GM18507 (cell line): ENCODE measurements at regions not wholly inside any gene's neighbourhood (a gene's known extent, or its start where the extent isn't known, plus 50 kb on each side); places are given as distances from the start of the nearest gene placed in this dataset.
"Not testable (repeated sequence)": the region's sequence is repeated elsewhere in the genome, so short reads cannot be mapped to it uniquely, and the experiment has no call there.

Source experiments
- DNase-seq: peaks from one replicate; pipeline ENCODE4 v3.0.0; 2011; ENCODE audit warnings: low read depth; ENCODE audit not compliant: insufficient read length; ENCODE audit errors: extremely low spot score
- FAIRE-seq: peaks from 2 replicates; lab custom pipeline; 2011; peaks lifted over from hg19 to GRCh38; lab: Jason Lieb, UNC

DNA sequence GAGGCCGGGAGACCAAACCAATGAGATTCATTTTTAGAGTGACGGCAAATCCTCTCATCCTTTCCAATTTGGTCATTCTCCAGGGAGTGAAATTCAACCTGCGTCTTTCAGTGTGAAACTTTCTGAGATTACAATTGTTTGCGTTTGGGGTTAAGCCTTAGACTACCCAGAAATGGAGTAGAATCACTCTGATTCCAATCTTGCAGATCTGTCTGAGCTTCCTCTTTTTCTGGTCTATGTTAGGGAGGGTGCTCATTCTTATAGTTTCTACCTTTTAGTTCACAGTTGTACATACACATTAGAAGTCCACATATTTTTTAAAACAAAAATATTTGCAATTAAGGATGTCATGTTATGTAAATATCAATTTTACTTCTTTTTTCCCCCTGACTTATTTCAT is 183.0 kb upstream of the PHACTR1 start:
- no peak for FAIRE-seq

DNA sequence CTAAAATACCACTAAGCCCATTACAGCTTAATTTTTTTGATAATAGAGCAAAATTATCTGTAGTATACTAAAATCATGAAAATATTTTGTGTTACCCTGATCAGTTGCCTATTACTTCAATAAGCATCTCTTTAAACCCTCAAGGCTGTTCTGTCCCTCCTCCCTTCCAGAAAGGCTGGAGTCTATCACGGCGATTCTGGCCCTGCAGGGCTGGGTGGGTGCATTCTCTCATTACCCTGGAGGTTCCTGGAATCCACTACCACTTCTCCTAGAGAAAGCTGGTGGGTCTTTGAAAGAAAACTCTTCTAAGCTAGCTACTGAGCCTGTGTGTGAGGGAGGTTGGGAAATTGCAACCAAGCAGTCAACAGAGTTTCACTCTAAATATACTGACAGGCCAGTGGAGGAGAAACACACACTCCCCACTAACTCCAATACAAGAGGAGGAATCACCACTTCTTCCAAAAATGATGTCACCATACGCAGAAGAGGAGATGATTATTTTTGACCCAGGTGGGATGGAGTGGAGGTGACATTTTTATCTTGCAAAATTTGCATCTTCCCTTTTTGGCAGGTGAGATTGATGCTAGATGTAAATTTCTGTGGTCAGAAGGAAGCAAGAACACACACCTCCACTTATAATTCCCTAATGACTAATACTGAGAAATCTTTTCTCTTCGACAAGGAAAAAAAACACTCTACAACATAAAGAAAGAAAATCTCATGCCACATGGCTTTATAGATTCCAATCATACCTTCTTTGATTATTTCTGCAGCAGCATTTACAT is 182.3 kb upstream of the PHACTR1 start:
- FAIRE-seq = no peak
- no peak for DNase-seq

More for the DNA sequence above, 183.0 kb upstream of the PHACTR1 start:
- no peak for DNase-seq

DNA sequence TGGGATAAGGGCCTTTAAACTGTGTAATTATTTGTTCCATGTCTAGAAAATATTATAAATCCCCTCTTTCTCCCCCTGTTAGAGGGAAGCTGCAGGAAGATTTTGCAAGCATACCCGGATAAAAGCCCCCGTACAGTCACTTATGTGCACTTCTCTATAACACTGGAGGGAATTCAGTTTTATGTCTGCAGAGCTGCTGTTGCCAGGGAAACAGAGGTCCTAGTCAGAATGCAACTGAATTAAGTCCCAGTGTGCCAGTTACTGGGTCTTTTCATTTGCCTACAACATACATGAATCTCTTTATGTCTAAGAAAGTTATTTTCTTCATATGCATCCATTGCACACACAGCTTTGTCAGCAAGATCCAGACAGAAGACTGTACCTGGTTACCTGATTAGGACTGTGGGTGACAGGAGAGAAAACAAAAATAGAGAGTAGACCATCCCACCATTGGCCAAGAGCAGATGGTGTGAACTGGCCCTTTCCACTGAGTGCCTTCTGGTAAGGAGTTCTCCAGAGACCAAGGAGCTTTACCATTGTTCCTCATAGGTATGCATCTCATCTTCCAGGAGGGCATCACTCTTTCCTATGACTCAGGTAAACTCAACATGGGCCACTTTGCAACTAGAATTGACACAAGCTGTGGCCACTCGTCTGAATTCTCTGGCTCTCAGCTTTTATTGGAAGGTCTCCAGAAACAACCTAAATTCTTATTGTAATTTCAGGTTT is 180.8 kb upstream of the PHACTR1 start:
- FAIRE-seq = no peak
- no peak for DNase-seq

DNA sequence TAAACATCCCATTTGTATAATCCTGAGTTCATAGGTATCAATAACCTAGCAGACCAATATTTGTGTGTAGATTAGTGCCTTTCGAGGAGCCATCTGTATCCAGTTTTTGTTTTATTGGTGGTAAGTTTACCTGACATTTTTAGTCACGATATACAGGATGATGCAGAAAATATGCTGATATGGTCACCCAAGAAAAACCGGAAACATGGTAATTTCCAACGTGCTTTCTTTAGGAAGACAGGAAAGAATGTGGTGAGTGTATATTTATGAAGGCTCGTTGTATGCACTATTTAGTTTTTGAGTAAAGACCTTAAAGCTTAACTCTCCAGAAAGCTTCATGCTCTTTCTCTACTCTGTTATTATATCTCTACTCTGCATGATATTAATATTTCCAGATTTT is 180.2 kb upstream of the PHACTR1 start:
- FAIRE-seq (no peak), DNase-seq (no peak)

DNA sequence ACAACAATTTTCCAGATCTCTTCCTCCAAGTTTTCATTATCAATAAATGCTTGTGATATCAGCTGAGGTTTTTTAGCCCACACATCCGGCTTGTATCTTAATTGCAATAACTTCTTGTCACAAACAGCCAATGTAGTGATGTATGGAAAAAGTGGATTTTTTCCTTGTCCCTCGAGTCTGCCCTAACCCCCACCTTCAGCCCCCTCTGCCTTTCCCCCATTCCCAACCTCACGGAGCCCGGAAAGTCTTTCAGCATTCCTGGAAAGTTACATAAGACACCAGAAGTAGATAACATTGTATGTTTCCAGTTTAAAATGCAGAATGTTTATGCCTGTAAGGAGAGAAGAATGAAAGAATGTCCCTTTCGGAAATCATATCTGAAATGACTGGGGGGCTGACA is 179.2 kb upstream of the PHACTR1 start:
- DNase-seq (no peak), FAIRE-seq (no peak)

DNA sequence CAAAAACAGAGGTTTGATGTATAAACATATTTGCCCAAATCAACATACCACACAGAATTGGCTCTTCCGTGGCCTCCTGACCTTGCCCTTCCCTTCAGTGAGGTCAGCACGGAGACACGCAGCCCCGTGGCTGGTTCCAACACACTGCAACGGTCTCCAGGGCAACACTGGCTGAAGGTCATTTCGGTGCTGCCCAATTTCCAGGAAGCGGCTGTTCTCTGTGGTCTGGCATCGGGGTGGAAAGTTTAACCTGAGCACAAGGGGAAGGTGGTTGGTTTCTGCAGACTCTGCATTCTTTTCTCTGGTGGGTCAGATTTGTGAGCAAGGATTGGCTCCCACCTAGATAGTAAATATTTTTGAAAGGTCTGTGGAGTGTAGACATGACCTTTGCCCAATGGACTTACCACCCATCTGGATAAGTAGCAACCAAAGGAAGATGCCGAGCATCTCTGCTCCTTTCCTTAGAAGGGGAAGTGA is 177.6 kb upstream of the PHACTR1 start:
- no peak for FAIRE-seq
- no peak for DNase-seq

DNA sequence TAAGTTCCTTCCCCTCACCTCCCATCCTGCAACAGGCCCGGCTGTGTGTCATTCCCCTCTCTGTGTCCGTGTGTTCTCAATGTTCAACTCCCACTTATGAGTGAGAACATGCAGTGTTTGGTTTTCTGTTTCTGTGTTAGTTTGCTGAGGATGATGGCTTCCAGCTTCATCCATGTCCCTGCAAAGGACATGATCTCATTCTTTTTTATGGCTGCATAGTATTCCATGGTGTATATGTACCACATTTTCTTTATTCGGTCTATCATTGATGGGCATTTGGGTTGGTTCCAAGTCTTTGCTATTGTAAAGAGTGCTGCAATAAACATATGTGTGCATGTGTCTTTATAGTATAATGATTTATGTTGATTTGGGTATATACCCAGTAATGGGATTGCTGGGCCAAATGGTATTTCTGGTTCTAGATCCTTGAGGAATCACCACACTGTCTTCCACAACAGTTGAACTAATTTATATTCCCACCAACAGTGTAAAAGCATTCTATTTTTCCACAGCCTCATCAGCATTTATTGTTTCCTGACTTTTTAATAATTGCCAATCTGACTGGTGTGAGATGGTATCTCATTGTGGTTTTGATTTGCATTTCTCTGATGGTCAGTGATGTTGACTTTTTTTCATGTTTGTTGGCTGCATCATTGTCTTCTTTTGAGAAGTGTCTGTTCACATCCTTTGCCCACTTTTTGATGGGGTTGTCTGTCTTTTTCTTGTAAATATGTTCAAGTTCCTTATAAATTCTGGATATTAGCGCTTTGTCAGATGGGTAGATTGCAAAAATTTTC is 174.1 kb upstream of the PHACTR1 start:
- DNase-seq, FAIRE-seq: not testable (repeated sequence)

DNA sequence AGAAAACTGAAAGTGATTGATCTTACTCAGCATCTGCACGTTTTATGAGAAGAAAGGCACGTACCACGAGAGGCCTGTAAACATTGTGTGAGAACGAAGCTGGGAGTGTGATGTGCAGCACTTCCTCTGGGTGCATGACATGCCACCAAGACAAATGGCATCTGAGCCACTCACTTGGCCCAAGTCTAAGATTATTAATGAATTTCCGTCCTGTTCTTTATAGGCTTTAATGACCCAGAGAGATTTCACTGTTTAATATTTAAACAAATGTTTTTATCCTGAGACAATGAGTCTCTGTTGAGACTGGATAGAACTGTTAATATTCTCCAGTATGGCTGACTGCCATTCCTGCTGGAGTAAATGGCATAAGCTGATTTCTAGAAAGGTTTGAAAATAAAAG is 172.6 kb upstream of the PHACTR1 start:
- FAIRE-seq = no peak
- DNase-seq = no peak

DNA sequence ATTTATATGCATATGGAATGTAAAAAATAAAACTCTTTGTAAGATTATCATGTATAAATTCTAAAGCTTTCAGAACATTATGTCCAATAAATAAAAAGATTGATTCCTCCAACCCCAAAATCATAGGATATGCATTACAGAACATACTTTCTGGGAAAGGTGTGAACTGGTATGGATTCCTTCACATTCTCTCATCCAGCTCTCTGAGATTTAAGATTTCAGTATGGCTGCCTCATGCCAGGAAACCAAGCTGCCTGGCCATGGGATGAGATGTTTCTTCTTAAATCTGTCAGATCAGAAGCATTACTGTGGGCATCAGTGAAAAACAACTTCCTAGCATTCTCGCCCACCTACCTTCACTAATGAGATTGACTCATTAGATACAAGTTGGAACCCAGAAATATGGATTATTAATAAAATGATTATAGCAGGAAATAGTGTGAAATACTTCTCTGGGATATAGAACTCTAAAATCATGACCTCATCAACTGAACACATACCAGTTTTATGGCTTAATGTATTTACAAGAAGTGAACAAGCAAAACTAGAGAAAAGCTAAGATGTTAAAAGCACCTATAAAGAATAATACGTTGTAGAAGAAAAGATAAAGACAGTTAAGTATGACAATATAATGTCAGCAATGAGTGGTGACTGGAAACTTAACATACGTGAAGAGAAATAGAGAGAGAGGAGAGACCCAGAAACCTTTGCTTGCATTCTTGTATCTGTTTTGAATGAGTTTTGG is 171.6 kb upstream of the PHACTR1 start:
- no peak for FAIRE-seq
- DNase-seq = no peak

DNA sequence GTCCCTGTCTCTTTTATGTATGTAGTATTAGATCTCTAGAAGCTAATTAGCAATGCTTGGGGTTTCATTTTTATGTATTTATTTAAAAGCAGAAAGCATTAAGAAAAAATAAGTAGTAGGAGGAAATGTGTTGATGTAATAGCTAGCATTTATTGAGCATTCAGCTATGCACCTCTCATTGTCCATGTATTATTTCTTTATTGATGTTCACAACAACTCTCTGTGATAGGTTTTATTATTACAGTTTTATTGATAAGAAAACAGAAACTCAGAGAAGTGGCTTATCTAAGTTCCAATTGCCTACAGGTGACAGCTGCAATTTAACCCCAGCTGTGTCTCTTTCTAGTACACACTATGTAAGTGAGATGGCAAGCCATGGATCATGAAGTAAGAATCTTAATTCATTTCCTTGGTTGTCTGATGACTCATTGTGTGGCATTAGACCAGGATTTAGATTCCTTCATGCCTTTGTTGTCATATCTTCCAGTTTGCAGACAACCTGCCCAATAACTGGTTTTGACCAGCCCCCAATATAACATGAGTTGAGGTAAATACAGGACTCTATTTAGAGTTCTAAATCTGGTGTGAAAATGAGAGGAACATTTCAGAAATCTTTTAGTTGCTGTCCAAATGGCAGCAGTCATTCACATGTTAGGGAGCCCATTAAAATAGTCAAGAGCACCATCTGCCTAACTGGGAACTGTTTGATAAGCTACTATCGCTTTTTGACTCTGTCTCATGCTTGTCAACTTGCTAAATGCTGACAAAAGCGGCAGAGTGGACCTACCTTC is 170.8 kb upstream of the PHACTR1 start:
- no peak for DNase-seq
- FAIRE-seq = no peak

DNA sequence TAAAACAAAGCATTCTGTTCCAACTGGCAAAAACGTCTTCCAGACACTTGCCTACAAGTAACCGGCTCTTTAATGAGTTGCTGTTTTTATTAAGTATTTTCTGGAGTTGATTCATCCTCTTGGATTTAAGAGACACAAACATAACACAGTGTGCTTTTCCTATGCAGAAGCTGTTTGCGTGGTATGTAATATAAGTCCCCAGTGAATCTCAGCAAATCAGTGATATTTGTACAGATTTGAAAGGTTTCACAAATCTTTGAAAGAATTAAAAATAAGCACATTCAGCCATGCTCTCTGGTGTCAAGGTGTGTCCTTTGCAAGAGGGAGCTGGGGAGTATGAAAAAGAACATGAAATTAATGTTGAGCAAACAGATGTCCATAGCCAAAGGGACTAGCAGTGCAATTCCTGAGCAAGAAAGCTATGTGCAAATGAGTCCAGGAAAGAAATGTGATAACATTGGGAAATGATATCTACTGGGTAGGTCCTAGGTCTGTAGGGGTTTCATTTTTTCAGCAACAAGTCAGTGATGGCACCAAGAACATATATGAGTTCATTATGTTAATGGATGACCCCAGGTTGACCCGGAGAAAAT is 170.1 kb upstream of the PHACTR1 start:
- FAIRE-seq = no peak
- DNase-seq = no peak

DNA sequence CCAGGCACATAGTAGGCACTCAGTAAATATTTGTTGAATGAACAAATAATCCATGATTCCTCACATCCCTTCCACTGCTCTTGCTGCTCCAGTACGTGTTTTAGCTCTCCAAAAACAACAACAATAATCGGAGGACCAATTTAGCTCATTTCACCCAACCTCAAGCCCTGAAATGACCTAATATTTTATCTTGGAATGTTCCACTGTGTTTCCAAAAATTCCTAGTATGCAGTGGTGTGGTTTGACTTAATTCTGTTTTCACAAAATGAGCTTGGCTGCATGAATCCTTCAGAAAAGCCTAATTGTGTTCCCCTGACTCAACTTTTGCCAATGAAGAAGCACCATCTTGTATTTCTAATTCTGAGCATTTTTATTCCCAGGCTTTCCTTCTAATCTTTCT is 168.0 kb upstream of the PHACTR1 start:
- DNase-seq (no peak), FAIRE-seq (no peak)

DNA sequence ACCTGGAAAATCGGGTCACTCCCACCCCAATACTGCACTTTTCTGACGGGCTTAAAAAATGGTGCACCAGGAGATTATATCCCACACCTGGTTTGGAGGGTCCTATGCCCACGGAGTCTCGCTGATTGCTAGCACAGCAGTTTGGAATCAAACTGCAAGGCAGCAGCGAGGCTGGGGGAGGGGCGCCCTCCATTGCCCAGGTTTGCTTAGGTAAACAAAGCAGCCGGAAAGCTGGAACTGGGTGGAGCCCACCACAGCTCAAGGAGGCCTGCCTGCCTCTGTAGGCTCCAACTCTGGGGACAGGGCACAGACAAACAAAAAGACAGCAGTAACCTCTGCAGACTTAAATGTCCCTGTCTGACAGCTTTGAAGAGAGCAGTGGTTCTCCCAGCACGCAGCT is 167.1 kb upstream of the PHACTR1 start:
- not testable (repeated sequence) for FAIRE-seq, DNase-seq

DNA sequence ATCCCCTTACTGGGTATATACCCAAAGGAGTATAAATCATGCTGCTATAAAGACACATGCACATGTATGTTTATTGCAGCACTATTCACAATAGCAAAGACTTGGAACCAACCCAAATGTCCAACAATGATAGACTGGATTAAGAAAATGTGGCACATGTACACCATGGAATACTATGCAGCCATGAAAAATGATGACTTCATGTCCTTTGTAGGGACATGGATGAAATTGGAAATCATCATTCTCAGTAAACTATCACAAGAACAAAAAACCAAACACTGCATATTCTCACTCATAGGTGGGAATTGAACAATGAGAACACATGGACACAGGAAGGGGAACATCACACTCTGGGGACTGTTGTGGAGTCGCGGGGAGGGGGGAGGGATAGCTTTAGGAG is 161.7 kb upstream of the PHACTR1 start:
- not testable (repeated sequence) for FAIRE-seq, DNase-seq

DNA sequence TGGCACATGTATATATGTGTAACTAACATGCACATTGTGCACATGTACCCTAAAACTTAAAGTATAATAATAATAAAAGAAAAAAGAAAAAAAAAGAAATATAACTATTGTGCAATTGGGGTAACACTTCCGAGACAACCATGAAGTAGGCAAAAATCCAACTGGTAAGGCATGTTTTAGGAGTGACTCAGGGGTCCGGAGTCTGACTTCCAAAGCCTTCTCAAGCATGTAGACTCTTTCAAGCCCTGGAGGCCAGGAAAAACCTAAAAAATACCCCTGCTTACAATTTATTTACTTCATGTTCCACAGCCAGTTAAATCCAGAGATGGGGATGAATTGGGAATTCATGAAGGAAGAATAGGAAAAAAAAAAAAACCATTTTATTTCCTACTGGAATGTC is 161.3 kb upstream of the PHACTR1 start:
- FAIRE-seq (no peak), DNase-seq (no peak)

DNA sequence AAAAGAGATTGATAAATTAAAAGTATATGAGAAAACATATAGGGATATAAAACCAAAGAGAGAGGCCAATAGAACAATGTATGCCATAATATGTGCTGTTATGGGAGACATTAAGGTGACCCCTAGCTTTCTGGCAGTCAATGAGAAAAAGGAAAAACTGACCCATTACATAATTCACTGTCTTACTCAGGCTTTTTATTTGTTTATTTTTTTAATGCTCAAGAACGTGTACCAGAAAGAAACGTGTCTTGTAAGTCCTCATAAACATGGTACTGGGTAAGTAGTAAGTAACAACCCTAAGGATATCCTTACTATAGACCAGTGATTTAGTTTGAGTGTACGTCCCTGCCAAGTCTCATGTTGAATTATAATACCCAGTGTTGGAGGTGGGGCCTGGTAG is 160.8 kb upstream of the PHACTR1 start:
- FAIRE-seq (no peak), DNase-seq (no peak)

DNA sequence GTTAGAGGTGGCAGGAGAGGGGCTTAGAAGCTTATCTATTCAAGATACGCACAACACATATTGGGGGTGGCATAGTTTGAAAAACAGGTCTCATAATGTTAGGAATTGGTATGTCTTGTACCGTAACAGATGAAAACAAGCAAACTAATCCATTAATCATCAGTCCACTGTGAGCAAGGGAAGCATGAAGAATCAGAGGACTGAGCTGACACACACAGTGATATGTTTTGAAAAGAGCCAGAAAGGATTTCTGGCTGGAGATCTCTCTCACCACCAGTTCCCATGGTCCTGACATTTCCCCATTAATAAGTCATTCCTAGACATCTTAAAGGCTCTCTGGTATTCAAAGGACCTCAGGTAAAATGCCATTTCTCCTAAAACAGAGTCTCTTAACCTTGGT is 158.8 kb upstream of the PHACTR1 start:
- DNase-seq = no peak
- FAIRE-seq = no peak

DNA sequence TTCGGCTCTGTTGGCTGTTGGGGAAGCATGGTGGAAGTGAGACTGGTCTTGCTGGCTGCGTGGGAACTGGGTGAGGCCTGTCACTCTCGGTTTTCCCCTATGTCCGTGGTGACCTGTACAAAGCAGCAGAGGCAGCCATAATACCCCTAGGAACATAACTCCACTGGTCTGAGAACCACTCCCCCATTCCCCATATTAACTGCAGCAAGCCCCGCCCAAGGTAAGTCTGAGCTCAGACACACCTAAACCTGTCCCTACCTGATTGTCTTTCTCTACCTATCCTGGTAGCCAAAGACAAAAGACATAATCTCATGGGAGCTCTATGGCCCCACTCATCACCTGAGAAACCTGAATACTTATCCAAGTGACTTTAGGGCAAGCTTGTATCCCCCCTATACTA is 156.3 kb upstream of the PHACTR1 start:
- DNase-seq = no peak
- no peak for FAIRE-seq
